HG03342 (cell line): ENCODE measurements at regions not wholly inside any gene's neighbourhood (a gene's known extent, or its start where the extent isn't known, plus 50 kb on each side); places are given as distances from the start of the nearest gene placed in this dataset.

Experiments used
- ATAC-seq: cut with Tn5 transposase; IDR thresholded peaks from one replicate; pipeline ENCODE4 v1.9.1; 2021; ENCODE audit warnings: mild to moderate bottlenecking, moderate library complexity; ENCODE audit not compliant: unreplicated experiment

DNA sequence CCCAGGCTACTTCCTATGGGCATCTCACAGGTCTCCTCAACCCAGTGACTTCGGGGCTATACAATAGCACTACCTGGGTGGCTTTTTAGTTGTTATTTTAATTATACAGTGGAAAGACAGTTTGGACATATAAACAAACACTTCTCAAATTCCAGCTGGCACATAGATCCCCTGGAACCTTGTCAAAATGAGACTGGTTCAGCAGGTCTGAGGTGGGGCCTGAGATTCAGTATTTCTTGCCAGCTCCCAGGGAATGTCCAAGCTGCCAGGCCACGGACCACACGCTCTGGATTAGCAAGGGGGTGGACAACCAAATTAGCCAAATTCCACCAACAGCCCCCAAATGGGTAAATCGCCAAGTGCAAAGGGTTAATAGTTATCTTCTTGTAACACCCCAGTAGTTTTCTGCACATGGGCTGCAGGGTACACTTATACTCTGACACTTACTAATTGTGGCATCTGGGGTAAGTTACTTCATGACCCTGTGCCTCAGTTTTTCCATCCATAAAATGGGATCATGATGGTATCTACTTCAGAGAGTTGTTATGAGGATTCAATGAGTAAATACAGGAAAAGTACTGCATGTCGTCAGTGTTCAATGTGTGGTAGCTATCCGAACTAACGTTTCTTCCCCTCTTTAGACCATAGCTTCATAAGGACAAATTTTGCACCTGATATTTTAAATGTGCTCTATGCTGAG is 789.4 kb upstream of the TBX3 start:
- no peak for ATAC-seq

DNA sequence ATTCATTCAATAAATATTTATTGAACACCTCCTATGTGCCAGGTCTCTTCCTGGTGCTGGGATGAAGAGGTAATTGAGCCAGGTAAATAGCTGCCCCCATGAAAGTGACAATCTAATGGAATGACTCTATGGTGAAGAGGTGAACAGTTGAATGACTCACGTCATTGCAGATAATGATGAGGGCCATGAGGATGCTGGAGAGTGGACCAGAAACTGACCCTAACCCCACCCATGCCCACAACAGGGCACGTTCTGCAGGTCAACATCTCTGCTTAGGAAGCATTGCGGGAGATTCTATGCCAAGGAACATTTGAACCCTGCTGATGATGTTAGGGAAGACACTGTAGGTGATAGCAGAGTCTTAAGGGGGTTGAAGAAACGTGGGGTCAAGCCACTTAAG is 788.9 kb upstream of the TBX3 start:
- no peak for ATAC-seq

DNA sequence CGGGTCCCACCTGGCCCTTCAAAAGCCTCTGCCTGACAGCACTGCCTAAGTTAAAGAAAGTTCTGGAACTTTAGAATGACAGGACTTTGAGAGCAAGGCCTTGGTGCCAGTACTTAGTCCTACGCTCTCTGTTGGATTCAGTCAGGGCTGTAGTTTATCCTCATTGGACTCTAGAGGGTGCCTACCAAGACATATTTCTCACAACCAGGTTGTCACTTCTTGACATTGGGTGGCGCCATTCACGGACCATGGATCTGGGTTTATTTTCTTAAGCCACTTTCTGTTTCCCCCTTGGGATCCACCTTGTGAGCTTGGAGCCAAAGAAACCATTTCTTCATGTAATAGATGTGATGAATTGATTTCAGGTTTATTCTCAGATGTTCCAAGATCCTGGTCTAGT is 787.0 kb upstream of the TBX3 start:
- ATAC-seq = no peak

DNA sequence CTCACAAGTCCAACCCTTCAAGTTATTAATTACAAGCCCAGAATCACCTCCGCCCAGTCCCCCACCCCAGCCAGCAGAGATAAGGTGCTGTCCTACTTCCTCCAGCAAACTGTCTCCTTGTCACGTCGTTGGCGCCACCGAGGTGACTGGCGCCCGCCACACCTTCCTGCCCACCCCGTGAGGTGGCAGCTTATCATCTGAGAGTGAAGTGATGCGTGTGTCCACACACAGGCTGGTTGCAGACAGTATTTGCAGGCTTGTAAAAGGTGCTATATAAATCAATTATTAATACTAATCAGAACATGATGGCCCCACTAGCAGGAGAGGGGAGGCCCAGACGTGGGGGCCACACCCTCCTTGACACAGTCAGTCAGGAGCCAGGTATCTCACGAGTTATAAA is 786.6 kb upstream of the TBX3 start:
- ATAC-seq = no peak

DNA sequence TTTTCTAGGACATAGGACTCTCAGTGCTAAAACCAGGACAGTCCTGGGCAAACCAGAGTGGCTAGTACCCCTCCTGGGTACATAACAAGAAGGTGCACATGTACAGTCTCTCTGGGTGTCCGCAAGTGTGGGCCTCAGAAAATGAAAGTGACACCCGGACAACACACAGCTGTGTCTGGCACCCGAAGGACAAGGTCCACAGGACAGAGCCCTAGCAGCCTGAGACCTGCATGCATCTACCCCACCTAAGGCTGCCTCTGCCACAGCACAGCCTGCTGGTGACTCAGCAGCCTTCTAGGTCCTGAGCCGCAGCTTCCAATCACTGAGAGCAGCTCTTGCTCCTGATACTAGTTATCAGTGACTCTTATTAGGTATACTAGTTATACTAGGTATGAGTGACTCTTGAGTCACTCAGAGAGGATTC is 784.1 kb upstream of the TBX3 start:
- no peak for ATAC-seq

DNA sequence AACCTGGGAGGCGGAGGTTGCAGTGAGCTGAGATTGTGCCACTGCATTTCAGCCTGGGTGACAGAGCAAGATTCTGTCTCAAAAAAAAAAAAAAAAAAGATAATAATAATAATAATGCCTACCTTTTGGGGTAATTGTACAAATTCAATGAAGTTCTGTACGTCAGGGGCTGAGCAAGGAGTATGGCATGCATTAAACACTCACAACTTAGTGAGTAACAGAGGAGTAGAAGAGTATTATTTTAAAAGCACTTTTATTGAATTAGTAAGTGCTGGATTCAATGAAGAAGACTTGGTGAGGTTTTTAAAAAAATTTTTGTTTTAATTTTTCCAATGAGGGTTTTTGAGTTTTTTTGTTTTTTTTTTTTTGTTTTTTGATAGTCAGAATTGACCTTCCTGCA is 783.6 kb upstream of the TBX3 start:
- no peak for ATAC-seq

DNA sequence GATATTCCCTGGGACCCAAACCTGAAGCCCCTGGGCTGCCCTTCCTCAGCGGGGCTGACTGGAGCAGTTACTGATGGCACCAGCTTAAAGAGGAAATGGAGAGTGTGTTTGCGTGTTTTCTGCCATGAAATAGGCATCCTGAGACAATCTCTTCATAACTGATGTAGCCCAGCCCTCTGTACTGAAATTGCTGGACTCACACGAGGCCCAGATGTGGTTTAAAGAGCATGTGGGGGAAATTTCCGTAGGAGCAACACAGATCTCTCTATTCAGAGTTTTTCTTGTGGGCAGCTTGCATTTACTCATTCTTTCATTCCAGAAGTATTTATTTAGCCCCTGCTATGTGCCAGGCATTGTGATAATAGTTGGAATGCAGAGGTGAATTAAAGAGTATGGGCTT is 782.1 kb upstream of the TBX3 start:
- ATAC-seq = no peak

DNA sequence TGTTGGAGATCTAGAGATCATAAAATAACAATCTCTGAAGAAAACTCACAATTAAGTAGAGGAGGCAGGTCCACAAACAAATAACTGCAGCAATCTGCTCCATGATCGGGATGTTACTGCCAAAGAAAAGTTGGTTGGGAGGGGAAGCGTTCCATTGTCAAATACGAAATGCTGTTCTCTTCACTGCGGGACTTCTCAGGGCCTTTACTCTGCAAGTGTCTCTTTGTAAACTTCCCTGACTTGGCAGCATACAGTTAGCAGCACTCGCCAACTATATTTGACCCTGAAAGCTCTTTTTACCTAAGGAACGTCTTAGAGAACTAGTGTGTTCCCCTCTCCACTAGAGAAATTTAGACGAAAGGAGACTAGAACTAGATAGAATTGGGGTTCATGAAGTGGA is 780.7 kb upstream of the TBX3 start:
- no peak for ATAC-seq

DNA sequence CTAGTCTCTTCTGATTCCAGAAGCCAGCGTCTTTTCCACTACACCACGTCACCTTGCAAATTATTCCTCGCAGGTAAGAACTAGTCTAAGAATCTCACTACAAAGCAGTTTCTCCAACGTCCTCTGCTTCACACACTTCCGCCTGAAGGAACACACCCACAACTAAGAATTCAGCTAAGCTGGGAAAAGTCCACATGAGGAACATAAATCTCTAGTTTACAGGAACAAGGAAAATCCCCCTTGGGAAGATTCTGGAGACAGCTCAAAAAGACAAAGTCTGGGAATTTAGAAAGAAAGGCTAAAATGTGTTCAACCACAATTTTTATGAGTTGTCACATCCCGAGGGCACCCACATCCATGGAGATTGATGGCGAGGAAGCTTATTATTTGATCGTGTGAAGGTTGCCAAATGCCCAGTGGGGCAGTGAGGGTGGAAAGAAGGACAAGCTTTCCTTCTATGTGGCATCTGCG is 780.2 kb upstream of the TBX3 start:
- ATAC-seq = no peak

DNA sequence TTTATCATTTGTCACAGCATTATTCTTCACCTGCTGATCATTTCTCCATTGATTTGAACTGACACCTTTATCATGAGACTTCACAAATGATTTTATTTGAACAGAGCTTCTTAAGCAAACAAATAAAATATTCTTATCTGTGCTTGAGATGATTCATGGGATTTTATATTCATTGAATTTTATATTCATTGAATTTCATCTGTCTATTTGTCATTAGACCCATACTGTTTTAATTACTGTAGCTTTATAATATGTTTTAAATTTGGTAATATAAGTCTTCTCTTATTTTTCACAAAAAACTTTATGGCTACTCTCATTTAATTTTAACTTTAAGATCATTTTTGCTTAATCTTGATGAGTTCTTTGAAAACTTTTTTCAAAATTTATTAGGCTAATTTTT is 777.4 kb upstream of the TBX3 start:
- no peak for ATAC-seq

DNA sequence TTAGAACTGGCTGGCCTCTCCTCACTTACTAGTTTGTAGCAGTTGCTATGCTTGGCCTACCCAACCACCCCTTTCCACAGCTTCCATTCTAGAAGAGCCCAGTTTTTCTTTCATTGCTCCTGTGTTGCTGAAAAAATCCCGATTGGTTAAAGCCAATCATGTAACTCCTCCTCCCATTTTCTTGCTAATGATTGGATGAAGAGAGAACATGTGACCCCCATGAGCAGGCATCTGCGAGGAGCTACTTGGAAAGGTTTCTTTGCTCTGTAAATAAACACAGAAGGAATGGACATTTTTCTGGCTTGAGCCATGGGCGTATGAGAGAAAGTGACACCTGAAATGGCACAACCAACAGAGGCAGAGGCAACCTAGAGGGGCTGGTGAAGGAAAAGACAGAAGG is 773.8 kb upstream of the TBX3 start:
- ATAC-seq = no peak

DNA sequence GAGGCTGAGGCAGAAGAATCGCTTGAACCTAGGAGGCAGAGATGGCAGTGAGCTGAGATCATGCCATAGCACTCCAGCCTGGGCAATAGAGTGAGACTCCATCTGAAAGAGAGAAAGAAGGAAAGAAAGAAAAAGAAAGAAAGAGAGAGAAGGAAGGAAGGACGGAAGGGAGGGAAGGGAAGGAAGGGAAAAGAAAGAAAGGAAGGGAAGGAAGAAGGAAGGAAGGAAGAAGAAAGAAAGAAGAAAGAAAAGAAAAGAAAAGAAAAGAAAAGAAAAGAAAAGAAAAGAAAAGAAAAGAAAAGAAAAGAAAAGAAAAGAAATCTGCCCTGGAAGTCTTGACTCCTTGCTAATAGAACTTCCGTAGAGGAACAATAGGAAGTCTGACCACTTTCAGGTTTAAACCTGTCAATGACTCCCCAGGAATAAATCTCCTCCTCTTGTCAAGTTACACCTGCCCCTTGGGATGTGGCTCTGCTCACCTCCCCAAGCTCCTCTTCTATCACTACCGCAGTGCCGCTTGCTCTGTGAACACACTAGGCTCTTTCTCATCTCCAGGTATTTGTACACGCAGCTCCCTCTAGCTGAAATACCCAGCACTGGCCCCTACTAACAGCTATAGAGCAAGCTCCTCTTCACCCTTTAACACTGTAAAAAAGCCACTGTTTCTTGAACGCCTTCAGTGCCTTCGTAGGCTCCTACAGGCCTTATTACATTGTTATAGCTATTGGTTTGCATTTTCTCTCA is 773.1 kb upstream of the TBX3 start:
- no peak for ATAC-seq

DNA sequence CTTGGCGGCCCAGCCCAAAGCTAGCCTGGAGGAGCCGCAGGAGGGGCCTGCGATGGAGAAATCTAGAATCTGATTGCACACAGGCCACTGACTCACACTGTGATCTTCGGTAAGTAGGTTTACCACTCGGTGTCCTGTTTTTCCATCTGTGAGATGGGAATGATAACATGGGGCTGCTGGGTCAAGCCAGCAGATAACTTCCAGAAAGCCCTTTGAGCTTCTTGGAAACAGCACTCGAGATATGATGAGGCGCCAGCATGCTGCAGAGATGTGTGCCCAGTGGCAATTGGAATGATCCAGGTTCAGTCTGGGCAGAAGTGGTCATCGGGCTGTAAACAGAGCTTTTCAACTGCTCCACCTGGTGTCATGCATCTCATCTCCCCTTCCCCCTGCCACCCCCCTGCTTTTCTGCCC is 771.3 kb upstream of the TBX3 start:
- no peak for ATAC-seq

DNA sequence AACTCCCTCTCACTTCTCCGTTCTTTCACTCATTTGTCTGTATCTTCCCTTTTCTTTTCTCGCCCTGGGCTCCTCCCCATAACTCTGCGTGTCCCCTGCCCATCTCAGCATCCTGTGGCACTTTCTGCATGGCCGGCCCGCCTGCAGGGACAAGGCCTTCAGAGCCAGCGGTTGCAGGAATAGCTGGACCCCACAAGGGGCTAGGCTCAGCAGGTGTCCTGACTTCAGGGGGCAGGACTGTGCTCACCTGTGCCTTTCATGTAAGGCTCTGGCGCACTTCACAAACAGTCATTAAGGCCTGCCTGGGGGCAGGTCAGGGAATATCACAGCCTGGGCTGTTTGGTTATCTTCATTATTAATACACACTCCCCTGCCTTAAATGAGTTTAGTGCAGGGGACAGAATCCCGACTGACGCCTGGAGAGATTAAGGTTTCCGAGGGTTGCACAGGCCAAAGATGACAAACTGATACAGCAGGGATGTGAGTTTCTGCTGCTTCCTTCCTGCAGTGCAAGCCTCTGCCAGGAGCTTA is 768.8 kb upstream of the TBX3 start:
- no peak for ATAC-seq

DNA sequence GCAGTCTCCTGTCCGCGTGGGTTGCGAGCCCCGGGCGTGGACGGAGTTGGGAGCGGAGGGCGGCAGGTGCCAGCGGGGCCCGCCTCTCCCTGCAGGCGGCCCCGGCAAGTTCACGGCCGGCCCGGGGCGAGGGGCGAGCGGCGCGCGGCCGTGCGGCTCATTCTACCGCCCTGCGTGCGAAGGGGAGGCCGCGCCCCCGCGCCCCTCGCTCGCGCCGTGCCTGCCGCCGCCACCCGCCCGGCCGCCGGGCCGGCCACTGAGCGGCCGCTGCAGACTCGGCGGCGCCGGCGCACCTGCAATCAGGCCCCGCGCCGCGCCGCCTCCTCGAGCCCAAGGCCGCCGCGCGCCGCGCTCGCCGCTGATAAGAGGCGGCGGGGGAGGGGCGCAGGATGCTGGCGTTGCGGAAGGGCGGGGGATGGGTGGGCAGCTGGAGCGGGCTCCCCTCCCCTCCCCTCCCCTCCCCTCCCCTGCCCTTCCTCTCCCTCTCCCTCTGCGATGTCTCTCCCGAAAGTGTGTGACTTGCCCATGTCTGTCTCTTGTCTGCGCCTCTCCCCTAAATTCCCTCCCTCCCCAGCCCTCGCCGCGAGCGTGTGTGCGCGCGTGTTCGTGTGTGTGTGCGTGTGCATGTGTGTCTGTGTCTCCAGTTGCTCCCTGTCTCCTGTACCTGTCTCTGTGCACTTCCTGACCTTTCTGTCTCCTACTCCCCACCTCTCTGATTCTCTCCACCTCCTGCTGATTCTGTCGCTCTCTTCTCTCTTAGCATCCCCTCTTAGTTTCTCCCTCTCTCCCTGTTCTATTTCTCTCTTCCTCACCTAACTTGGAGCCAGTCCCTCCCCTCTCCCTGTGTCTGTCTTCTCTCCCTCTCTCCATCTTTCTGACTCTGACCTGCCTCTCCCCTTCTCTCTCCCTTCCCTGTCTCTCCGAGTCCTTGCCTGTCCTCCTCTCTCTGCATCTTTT is 768.1 kb upstream of the TBX3 start:
- no peak for ATAC-seq

DNA sequence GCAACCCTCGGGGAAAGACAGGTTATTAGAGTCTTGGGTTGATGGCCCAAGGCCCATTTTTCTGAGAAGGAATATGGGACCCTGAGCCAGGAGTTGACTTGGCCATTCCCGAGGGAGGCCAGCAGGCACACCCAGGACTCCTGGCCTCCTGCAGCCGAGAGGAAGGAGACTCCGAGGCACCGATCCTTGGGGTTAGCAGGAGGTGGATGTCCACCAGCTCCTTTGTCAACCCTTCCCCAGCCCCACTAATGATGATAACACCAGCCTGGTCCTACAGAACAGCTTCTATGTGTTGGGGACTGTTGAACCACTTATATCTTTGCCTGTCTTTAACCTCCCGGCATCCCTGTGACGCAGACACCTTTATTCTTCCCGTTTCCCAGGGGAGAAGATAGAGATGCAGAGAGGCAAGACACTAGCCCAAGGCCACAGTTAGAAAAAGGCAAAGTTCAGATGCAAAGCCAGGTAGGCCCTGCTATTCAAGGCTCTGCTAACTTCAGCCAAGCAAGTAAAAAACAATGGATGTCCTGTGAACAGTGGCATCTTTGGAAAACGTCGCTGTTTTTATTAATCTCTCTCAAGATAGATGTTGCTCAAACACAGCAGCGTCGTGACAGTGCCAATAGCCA is 767.3 kb upstream of the TBX3 start:
- no peak for ATAC-seq

DNA sequence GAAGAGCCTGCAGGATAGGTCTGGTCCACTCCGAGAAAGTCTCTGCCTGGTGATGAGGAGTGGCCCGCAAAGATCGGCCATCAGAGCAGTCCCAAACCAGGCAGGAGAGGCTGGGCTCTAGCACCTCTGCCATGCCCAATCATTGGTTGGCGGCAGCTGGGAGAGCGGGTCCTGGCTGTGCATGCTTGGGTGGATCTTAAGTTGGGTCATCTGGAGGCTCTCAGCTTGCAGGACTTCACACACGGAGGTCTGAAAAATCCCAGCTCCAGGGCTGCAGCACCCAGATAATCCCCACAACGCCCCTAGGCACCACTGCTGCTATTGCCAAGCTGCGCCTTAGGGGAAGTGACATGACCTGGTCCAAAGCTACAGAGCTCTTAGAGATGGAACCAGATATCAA is 766.7 kb upstream of the TBX3 start:
- no peak for ATAC-seq

DNA sequence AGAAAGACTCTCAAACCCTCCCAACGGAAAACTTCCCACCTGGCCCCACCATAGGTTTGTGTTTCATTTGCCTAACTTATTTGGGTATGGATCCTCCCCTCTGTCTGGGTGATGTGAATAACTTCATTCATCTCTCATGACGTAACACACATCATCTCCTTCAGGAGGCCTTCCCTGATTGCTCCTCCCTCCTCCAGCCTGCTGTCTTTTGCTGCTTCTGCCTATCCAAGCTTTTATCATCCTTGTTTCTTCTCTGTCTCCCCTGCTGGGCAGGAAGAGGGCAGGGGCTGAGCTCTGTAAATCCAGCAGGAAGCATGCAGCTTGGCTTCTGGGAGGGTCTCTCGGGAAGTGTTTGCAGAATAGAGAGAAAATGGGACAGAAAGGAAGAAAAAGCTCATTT is 766.0 kb upstream of the TBX3 start:
- ATAC-seq = no peak

DNA sequence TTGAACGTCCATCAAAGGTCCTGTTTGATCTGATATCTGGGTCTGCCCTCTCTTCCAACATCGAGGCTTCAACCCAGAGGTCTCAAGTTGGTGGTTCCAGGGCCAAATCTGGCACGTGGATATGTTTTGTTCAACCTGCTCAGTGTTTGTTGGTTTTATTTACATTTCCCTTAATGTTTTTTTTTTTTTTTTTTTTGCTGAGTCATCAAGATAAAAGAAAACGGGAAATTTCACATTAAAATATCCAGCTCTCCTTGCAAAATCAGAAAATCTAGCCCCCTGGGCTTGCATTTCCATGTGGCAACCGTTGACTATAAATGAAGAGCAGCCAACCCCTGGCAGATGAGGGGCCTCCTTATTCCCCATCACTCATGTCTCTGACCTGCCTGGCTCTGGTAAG is 765.6 kb upstream of the TBX3 start:
- ATAC-seq = no peak

DNA sequence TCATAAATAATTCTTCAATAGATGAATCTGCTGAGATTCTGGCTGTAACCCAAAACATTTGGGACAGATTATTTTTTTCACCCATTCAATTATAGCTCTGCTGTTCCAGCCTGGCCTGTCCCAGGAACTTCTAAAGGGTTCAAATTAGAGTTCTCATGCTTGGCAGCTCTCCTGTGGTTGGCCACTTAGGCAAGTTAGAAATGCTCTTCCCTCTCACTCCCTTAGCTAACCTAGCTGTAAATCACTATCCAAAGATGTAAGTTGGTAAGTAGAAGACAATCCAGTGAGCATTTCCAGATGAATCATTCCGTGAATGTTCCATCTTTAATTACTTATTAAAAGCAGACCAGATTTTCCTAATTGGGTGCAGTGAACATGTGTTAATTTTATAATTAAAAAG is 760.4 kb upstream of the TBX3 start:
- no peak for ATAC-seq
